HG03520 (cell line): ENCODE measurements at regions not wholly inside any gene's neighbourhood (a gene's known extent, or its start where the extent isn't known, plus 50 kb on each side); places are given as distances from the start of the nearest gene placed in this dataset.

Source experiments
- ATAC-seq: cut with Tn5 transposase; IDR thresholded peaks from one replicate; pipeline ENCODE4 v1.9.1; 2021; ENCODE audit warnings: mild to moderate bottlenecking, moderate library complexity; ENCODE audit not compliant: unreplicated experiment

GRCh38 chr2:118171546-118171945 is 83.3 kb downstream of the INSIG2 start:
- no peak for ATAC-seq

- no peak for ATAC-seq
Observed at GRCh38 chr2:118169359-118170005, 81.2 kb downstream of the INSIG2 start.

- ATAC-seq = no peak
Observed at GRCh38 chr2:118168615-118169014, 80.3 kb downstream of the INSIG2 start.

- ATAC-seq = no peak
Observed at GRCh38 chr2:118167026-118167425, 78.8 kb downstream of the INSIG2 start.

GRCh38 chr2:118166242-118166641 is 78.0 kb downstream of the INSIG2 start:
- no peak for ATAC-seq

- no peak for ATAC-seq
Observed at GRCh38 chr2:118165595-118165994, 77.3 kb downstream of the INSIG2 start.
